PC-3 (cell line): ENCODE measurements at regions not wholly inside any gene's neighbourhood (a gene's known extent, or its start where the extent isn't known, plus 50 kb on each side); places are given as distances from the start of the nearest gene placed in this dataset.

ENCODE experiments used
- ATAC-seq: fragments of 200-7000 bp; cut with Tn5 transposase; 2 replicates; pipeline ENCODE4 v1.9.1; 2020; ENCODE audit warnings: mild to moderate bottlenecking, moderate library complexity
- BruUV-seq: library from RNA; stranded (reverse); fragments of 400-500 nt; replicated peaks from 2 replicates; lab custom pipeline; 2021; lab: Mats Ljungman, UMichigan
- CTCF ChIA-PET: fragments of 300-600 bp; sonication (Branson Sonifier 250); formaldehyde crosslinking; loops from one replicate; lab custom pipeline; 2022; ENCODE audit warnings: antibody characterized with exemption; lab: Charles Lee
- POLR2A ChIA-PET: fragments of 300-600 bp; sonication (Branson Sonifier 250); formaldehyde crosslinking; loops from one replicate; lab custom pipeline; 2022; ENCODE audit warnings: antibody characterized with exemption; ENCODE audit not compliant: unreplicated experiment; lab: Charles Lee
- DNase-seq: peaks from one replicate; pipeline ENCODE4 v3.0.0-alpha.2; 2015
- H2AFZ ChIP-seq: fragments of 300-600 bp; sonication (generic); 2 replicates; pipeline ENCODE4 v1.6.0; 2016; ENCODE audit warnings: antibody characterized with exemption, low read length
- H3F3A ChIP-seq: fragments of 300-600 bp; sonication (generic); one replicate; pipeline ENCODE4 v1.6.0; 2017; ENCODE audit warnings: antibody characterized with exemption, low read length, control low read depth, mild to moderate bottlenecking; ENCODE audit not compliant: unreplicated experiment
- H3K27ac ChIP-seq: fragments of 300-600 bp; sonication (generic); 2 replicates; pipeline ENCODE4 v1.5.1; 2016; ENCODE audit warnings: mild to moderate bottlenecking, low read length
- H3K27me3 ChIP-seq: fragments of 300-600 bp; sonication (generic); 2 replicates; pipeline ENCODE4 v1.6.1; 2016; ENCODE audit warnings: low read length, mixed read lengths
- H3K36me3 ChIP-seq: fragments of 300-600 bp; sonication (generic); 2 replicates; pipeline ENCODE4 v1.6.1; 2016; ENCODE audit warnings: low read depth, mixed run types, low read length, mixed read lengths
- H3K4me1 ChIP-seq: fragments of 300-600 bp; sonication (generic); 2 replicates; pipeline ENCODE4 v1.5.1; 2016; ENCODE audit warnings: low read length; ENCODE audit not compliant: insufficient read depth
- H3K4me2 ChIP-seq: fragments of 300-600 bp; sonication (generic); 2 replicates; pipeline ENCODE4 v1.6.0; 2016; ENCODE audit warnings: low read length
- H3K4me3 ChIP-seq: fragments of 300-600 bp; sonication (generic); 2 replicates; pipeline ENCODE4 v1.5.1; 2016; ENCODE audit warnings: mild to moderate bottlenecking, low read length, mixed read lengths
- H3K79me2 ChIP-seq: fragments of 300-600 bp; sonication (generic); 2 replicates; pipeline ENCODE4 v1.6.1; 2017; ENCODE audit warnings: low read length, mixed read lengths
- H3K9ac ChIP-seq: fragments of 300-600 bp; sonication (generic); 2 replicates; pipeline ENCODE4 v1.6.0; 2016; ENCODE audit warnings: mild to moderate bottlenecking, low read length
- H3K9me2 ChIP-seq: fragments of 300-600 bp; sonication (generic); replicated peaks from 2 replicates; pipeline ENCODE4 v1.6.1; 2016; ENCODE audit warnings: mixed run types, low read length, mixed read lengths
- H3K9me3 ChIP-seq: fragments of 300-600 bp; sonication (generic); 2 replicates; pipeline ENCODE4 v1.6.1; 2016; ENCODE audit warnings: low read length, mixed read lengths
- H4K20me1 ChIP-seq: fragments of 300-600 bp; sonication (generic); 2 replicates; pipeline ENCODE4 v1.6.1; 2016; ENCODE audit warnings: low read length, mixed read lengths
- CTCF ChIP-seq: fragments of 300-600 bp; sonication (generic); conservative IDR thresholded peaks from 2 replicates; pipeline ENCODE4 v1.5.1; 2017; ENCODE audit warnings: antibody characterized with exemption, low read depth, mild to moderate bottlenecking, low read length
- EZH2 ChIP-seq: fragments of 300-600 bp; sonication (generic); IDR thresholded peaks from one replicate; pipeline ENCODE4 v1.6.1; 2017; ENCODE audit warnings: antibody characterized with exemption, mild to moderate bottlenecking, low read length; ENCODE audit not compliant: unreplicated experiment
- EZH2phosphoT487 ChIP-seq: fragments of 300-600 bp; sonication (generic); IDR thresholded peaks from 2 replicates; pipeline ENCODE4 v1.6.1; 2018; ENCODE audit warnings: mild to moderate bottlenecking, antibody characterized with exemption, low read length, borderline replicate concordance
- intact Hi-C: fragments of 100-400 bp; cut with micrococcal nuclease; formaldehyde crosslinking; loops from 2 replicates; pipeline ENCODE4 v1.9.0; 2023

DNA sequence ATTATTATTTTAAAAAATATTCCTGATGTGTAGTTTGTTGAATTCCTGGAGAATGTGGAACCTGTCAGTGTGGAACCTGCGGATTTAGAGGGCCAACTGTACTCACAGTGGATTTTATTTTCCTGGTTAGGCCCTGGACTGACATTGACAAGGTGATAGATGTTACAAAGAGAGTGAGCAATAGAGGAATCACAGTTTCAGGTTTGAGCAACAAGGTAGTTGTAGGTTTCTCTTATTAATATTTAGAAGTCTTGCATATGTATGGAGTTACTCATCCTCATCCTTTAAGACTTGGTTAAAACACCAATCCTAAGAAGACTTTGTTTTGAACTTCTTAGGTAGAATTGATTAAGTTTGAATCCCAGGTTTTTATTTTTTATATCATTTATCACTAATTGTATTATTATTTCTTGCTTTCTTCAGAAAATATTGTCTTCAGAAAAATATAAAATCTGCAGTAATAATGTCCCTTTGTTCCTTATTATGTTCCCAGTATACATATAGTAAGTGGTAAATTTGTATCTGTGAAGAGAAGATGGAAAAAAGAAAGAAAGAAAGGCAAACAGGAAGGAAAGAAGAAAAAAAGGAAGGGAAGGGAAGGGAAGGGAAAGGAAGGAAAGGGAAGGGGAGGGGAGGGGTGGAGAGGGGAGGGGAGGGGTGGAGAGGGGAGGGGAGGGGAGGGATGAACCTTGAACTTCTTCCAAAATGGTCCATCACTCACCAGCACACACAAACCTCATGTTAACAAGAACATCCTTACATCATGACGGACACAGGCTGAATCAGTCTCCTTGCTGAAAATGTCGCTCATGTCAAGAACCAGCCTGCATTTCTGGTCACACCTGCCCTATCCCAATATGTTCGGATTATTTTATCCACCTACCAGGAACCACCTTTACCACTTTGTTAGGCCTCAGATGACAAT, 867.2 kb downstream of the CDH11 start:
- POLR2A ChIA-PET = no interaction called here
- no peak for TF ChIP-seq CTCF
- CTCF ChIA-PET = no interaction called here
- no peak for ATAC-seq
- no peaks in the 10 kb centered on the region for H3K36me3 ChIP-seq
- no peak overlapping the region for H2AFZ ChIP-seq
- H3K4me1 ChIP-seq = no peaks in the 10 kb centered on the region; the same call in 1 of the 2 replicates
- no peak overlapping the region for H3K27ac ChIP-seq
- H4K20me1 ChIP-seq = no peaks in the 10 kb centered on the region
- DNase-seq = no peak
- H3K27me3 ChIP-seq = no peaks in the 10 kb centered on the region
- H3K4me2 ChIP-seq = no peak overlapping the region
- intact Hi-C loops = no loop called here
- no peaks in the 10 kb centered on the region for H3K79me2 ChIP-seq
- H3K9me3 ChIP-seq = no peaks in the 10 kb centered on the region
- BruUV-seq = no TSS peak
- H3K9ac ChIP-seq = no peak overlapping the region
- H3K9me2 ChIP-seq = no peaks in the 10 kb centered on the region
- no peak overlapping the region for H3K4me3 ChIP-seq
- no peaks in the 10 kb centered on the region for H3F3A ChIP-seq

DNA sequence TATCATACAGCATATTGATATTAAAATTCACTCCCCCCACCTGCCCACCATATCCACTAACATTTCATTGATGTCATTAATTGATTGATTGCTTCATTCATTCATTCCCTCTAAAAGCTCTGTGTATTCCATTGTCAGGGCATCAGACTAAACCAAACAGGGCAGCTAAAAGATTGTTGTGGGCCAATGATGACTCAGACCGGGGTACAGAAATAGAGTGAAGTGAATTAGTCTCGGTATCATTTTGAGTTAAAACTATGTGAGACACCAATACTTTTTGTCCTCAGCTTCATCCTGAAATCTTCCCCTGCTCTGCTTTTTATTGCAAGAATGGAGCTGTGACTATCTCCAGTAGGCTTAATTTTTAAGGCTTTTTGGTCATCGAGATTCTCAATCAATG, 868.3 kb downstream of the CDH11 start:
- Histone ChIP-seq H3K4me2 (no peak overlapping the region), H3K27ac (no peak overlapping the region), H3K9me3 (no peaks in the 10 kb centered on the region), H3K27me3 (no peaks in the 10 kb centered on the region), H4K20me1 (no peaks in the 10 kb centered on the region), H2AFZ (no peak overlapping the region), H3K9me2 (no peaks in the 10 kb centered on the region), H3F3A (no peaks in the 10 kb centered on the region), H3K4me3 (no peak overlapping the region), H3K79me2 (no peaks in the 10 kb centered on the region), H3K9ac (no peak overlapping the region), H3K36me3 (no peaks in the 10 kb centered on the region), H3K4me1 (no peaks in the 10 kb centered on the region; the same call in 1 of the 2 replicates)
- ChIA-PET POLR2A (no interaction called here), CTCF (no interaction called here)
- BruUV-seq = no TSS peak
- intact Hi-C loops = no loop called here
- TF ChIP-seq EZH2phosphoT487 (no peak), CTCF (no peak), EZH2 (no peak)
- DNase-seq = no peak
- ATAC-seq = no peak

DNA sequence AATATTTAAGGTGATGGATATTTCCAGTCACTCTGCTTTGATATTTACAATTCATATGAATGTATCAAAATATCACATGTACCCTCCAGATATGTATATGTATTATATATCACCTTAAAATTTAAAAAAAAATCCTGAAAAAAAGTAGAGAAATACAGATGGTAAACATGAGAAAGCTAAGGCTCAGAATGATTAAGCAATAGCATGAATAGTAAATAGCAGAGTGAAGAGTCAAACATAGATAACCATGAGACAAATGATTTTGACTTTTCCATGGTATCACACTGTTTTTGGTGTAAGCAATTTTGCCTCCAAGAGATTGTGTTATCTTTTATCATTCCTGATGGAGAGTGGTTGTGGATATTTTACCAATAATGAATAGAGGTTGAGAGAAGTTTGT, 868.8 kb downstream of the CDH11 start:
- intact Hi-C loops = no loop called here
- Histone ChIP-seq H3K4me2 (no peak overlapping the region), H3K4me3 (no peak overlapping the region), H3K36me3 (no peaks in the 10 kb centered on the region), H3K27me3 (no peaks in the 10 kb centered on the region), H3F3A (no peaks in the 10 kb centered on the region), H3K27ac (no peak overlapping the region), H2AFZ (no peak overlapping the region), H3K9me2 (no peaks in the 10 kb centered on the region), H3K9ac (no peak overlapping the region), H4K20me1 (no peaks in the 10 kb centered on the region), H3K9me3 (no peaks in the 10 kb centered on the region), H3K4me1 (no peaks in the 10 kb centered on the region; the same call in 1 of the 2 replicates), H3K79me2 (no peaks in the 10 kb centered on the region)
- ChIA-PET POLR2A (no interaction called here), CTCF (no interaction called here)
- TF ChIP-seq EZH2 = no peak
- no peak for TF ChIP-seq CTCF
- TF ChIP-seq EZH2phosphoT487 = no peak
- no TSS peak for BruUV-seq
- DNase-seq (no peak), ATAC-seq (no peak)
